ENCODE measurements at regions not wholly inside any gene's neighbourhood (a gene's known extent, or its start where the extent isn't known, plus 50 kb on each side); places are given as distances from the start of the nearest gene placed in this dataset.

DNA sequence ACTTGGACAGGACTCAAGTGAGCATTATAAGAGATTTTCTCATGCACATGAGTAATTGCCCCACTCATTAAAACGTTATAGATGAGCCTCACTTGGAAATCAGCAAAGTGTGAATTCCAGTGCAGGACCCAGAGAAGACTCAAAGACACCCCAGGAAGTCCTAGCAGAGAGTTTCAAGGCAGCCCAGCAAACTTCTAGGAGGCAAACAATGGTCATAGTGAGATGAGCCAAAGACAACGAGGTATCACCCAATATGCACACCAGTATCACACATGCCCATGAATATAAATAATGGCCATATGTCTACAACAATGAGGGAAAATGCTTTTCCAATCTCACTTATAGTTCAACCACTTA is 245.9 kb downstream of the ACTL7B start:
- TF ChIP-seq, protein P1, sequence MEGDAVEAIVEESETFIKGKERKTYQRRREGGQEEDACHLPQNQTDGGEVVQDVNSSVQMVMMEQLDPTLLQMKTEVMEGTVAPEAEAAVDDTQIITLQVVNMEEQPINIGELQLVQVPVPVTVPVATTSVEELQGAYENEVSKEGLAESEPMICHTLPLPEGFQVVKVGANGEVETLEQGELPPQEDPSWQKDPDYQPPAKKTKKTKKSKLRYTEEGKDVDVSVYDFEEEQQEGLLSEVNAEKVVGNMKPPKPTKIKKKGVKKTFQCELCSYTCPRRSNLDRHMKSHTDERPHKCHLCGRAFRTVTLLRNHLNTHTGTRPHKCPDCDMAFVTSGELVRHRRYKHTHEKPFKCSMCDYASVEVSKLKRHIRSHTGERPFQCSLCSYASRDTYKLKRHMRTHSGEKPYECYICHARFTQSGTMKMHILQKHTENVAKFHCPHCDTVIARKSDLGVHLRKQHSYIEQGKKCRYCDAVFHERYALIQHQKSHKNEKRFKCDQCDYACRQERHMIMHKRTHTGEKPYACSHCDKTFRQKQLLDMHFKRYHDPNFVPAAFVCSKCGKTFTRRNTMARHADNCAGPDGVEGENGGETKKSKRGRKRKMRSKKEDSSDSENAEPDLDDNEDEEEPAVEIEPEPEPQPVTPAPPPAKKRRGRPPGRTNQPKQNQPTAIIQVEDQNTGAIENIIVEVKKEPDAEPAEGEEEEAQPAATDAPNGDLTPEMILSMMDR (conservative IDR thresholded peaks at IDR 0.05 in 1 of 2, IDR thresholded peaks at IDR 0.05 in 1 of 2; ENCODE audit: extremely low read depth in 1 of 2, insufficient read depth in 1 of 2, low read depth in 1 of 2, low read length in 2 of 2), result no peak
- TF ChIP-seq EZH2 (IDR thresholded peaks at IDR 0.05; ENCODE audit: borderline replicate concordance, low read length), result no peak
